GM12892 (cell line): ENCODE measurements at regions not wholly inside any gene's neighbourhood (a gene's known extent, or its start where the extent isn't known, plus 50 kb on each side); places are given as distances from the start of the nearest gene placed in this dataset.

Experiments
- POLR2A ChIP-seq: IDR thresholded peaks from 2 replicates; pipeline ENCODE4 v1.6.1; 2011; ENCODE audit warnings: low read depth, low read length, control low read depth
- POLR2AphosphoS5 ChIP-seq: IDR thresholded peaks from 2 replicates; pipeline ENCODE4 v1.6.1; 2011; ENCODE audit warnings: low read depth, low read length, control low read depth

DNA sequence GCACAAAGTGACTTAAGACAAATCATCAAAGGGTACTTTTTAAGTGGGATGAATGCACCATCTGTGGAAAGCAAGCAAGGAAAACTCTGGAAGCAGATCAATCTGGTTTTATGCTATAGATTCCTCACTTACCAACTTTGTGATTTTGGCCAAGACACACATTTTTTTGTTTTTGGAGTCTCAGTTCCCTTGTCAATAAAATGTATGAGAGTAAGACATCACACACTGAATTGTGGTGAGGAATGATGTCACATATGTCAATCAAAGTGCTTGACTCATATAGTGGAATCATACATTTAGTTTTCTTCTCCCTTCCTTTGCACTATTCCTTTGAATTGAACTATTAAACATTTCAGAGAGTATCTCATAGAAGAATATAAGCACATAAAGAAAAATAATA lies 620.5 kb upstream of the CITED2 start:
- TF ChIP-seq POLR2AphosphoS5 (no peak), POLR2A (no peak)
